K562 (cell line): ENCODE measurements at regions not wholly inside any gene's neighbourhood (a gene's known extent, or its start where the extent isn't known, plus 50 kb on each side); places are given as distances from the start of the nearest gene placed in this dataset.

Experiments
- ATAC-seq: fragments of 200-7000 bp; cut with Tn5 transposase; 3 replicates; pipeline ENCODE4 v1.9.1; 2020; ENCODE audit warnings: moderate library complexity
- BruUV-seq: library from RNA; stranded (reverse); fragments of 400-500 nt; replicated peaks from 2 replicates; lab custom pipeline; 2021; lab: Mats Ljungman, UMichigan
- CTCF ChIA-PET: fragments of 300-600 bp; formaldehyde crosslinking; extraction: SDS; loops from one replicate; lab custom pipeline; 2021; ENCODE audit warnings: low intra/inter-chr PET ratio; lab: Yijun Ruan, JAX
- POLR2A ChIA-PET: fragments of 300-600, 350-650 bp; sonication (Branson Sonifier 250); formaldehyde crosslinking; extraction: SDS; loops from one replicate; lab custom pipeline; 2021; ENCODE audit warnings: antibody characterized with exemption, inconsistent platforms; lab: Yijun Ruan, JAX
- DNase-seq, 4 experiments: peaks; one replicate each; pipeline versions ENCODE4 v3.0.0 to v3.0.0-alpha.2; 2011 to 2018; ENCODE audit warnings: low spot score in 3 of 4, mixed read lengths in 3 of 4; ENCODE audit errors: extremely low read depth in 1 of 4
- FAIRE-seq: peaks from 2 replicates; lab custom pipeline; 2011; peaks lifted over from hg19 to GRCh38; lab: Jason Lieb, UNC
- H2AFZ ChIP-seq: 2 replicates; pipeline ENCODE4 v1.6.0; 2011; ENCODE audit warnings: low read depth, low read length, control low read depth, inconsistent platforms
- H3K27ac ChIP-seq: fragments of 200-600 bp; 3 replicates; pipeline ENCODE4 v1.8.0; 2011; ENCODE audit warnings: low read depth, mild to moderate bottlenecking, control low read depth, inconsistent platforms, low read length, moderate library complexity, mixed read lengths; ENCODE audit errors: extremely low read depth
- H3K27me3 ChIP-seq, 2 experiments: fragments of 300-600 bp in 1 of 2; 2 replicates in 1 of 2; 3 replicates in 1 of 2; pipeline versions ENCODE4 v1.6.0 to v1.8.0; 2011; ENCODE audit warnings: inconsistent platforms in 2 of 2, low read length in 2 of 2, mild to moderate bottlenecking in 1 of 2, mixed read lengths in 1 of 2, moderate library complexity in 1 of 2; ENCODE audit not compliant: control insufficient read depth in 2 of 2, insufficient read depth in 2 of 2
- H3K36me3 ChIP-seq: fragments of 300-600 bp; 3 replicates; pipeline ENCODE4 v1.8.0; 2011; ENCODE audit warnings: mild to moderate bottlenecking, low read length, inconsistent platforms; ENCODE audit not compliant: control insufficient read depth, insufficient read depth
- H3K4me1 ChIP-seq, 2 experiments: fragments of 200-600 bp in 1 of 2; replicated peaks in 1 of 2; 2 replicates in 1 of 2; 3 replicates in 1 of 2; pipeline versions ENCODE4 v1.5.1 to v1.8.0; 2011; ENCODE audit warnings: inconsistent platforms in 2 of 2, low read length in 2 of 2, mild to moderate bottlenecking in 1 of 2, mixed read lengths in 1 of 2, moderate library complexity in 1 of 2; ENCODE audit not compliant: control insufficient read depth in 2 of 2, insufficient read depth in 2 of 2
- H3K4me2 ChIP-seq: 2 replicates; pipeline ENCODE4 v1.6.1; 2011; ENCODE audit warnings: low read length, control low read depth, inconsistent platforms, mixed read lengths; ENCODE audit not compliant: insufficient read depth
- H3K4me3 ChIP-seq: fragments of 200-600 bp; sonication (generic), shearing (Covaris generic); 2 replicates; pipeline ENCODE4 v1.5.1; 2016; ENCODE audit warnings: control low read depth, inconsistent platforms
- H3K79me2 ChIP-seq: fragments of 200-600 bp; 3 replicates; pipeline ENCODE4 v1.8.0; 2011; ENCODE audit warnings: low read length, inconsistent platforms; ENCODE audit not compliant: control insufficient read depth, insufficient read depth
- H3K9ac ChIP-seq, 2 experiments: 2 replicates each; pipeline versions ENCODE4 v1.6.0 to v1.6.1; 2011; ENCODE audit warnings: low read depth in 2 of 2, low read length in 2 of 2, control low read depth in 1 of 2, inconsistent platforms in 1 of 2, mild to moderate bottlenecking in 1 of 2, mixed read lengths in 1 of 2; ENCODE audit not compliant: insufficient read depth in 1 of 2
- H3K9me1 ChIP-seq: one replicate; pipeline ENCODE4 v1.6.0; 2011; ENCODE audit warnings: inconsistent platforms, mild to moderate bottlenecking, low read length, moderate library complexity; ENCODE audit not compliant: control insufficient read depth, insufficient read depth
- H3K9me3 ChIP-seq: replicated peaks from 2 replicates; pipeline ENCODE4 v1.5.1; 2011; ENCODE audit warnings: low read depth, low read length, inconsistent platforms; ENCODE audit not compliant: control insufficient read depth, insufficient read depth
- H4K20me1 ChIP-seq: replicated peaks from 2 replicates; pipeline ENCODE4 v1.6.1; 2011; ENCODE audit warnings: low read length, inconsistent platforms, mixed read lengths; ENCODE audit not compliant: control insufficient read depth, insufficient read depth
- BRD4 ChIP-seq: fragments of 200-600 bp; sonication (generic); IDR thresholded peaks from 2 replicates; pipeline ENCODE4 v1.6.1; 2017; ENCODE audit warnings: inconsistent platforms
- HDGF ChIP-seq: fragments of 450-650 bp; IDR thresholded peaks from 2 replicates; pipeline ENCODE4 v1.6.1; 2016
- POLR2B ChIP-seq: fragments of 450-650 bp; IDR thresholded peaks from 2 replicates; pipeline ENCODE4 v1.6.1; 2018; ENCODE audit warnings: low read depth; ENCODE audit not compliant: partially characterized antibody
- SRSF7 ChIP-seq: fragments of 200-400 bp; formaldehyde crosslinking; optimal IDR thresholded peaks from 2 replicates; pipeline ENCODE3; 2017; ENCODE audit warnings: mild to moderate bottlenecking, low read depth, low read length
- YY1 ChIP-seq, 3 experiments: IDR thresholded peaks; 2 replicates each; pipeline ENCODE4 v1.6.1; 2011; ENCODE audit warnings: low read length in 2 of 3, mild to moderate bottlenecking in 2 of 3, moderate library complexity in 2 of 3, borderline replicate concordance in 1 of 3, control low read depth in 1 of 3, low read depth in 1 of 3; ENCODE audit not compliant: insufficient read depth in 3 of 3, insufficient replicate concordance in 2 of 3, control insufficient read depth in 1 of 3, insufficient read length in 1 of 3; ENCODE audit errors: extremely low read depth in 1 of 3
- ZNF133 ChIP-seq: fragments of 250-450 bp; sonication (Bioruptor Pico); IDR thresholded peaks from 2 replicates; pipeline ENCODE4 v1.4.0; 2020; ENCODE audit warnings: mild to moderate bottlenecking
- ZNF143 ChIP-seq: sonication (generic); formaldehyde crosslinking; IDR thresholded peaks from 2 replicates; pipeline ENCODE4 v1.9.0; 2022; ENCODE audit warnings: mild to moderate bottlenecking, missing genetic modification reagents
- ZNF780A ChIP-seq: fragments of 250-450 bp; sonication (Bioruptor Pico); IDR thresholded peaks from 2 replicates; pipeline ENCODE4 v1.5.0; 2021; ENCODE audit warnings: mild to moderate bottlenecking
- WGBS: fragments of 100-300 bp; shearing (Covaris generic); methylation state at CpG from one replicate; pipeline ENCODE4 v1.1.6; 2016; ENCODE audit warnings: low coverage, mixed read lengths; ENCODE audit not compliant: insufficient coverage; ENCODE audit errors: missing lambda C conversion rate; 5-methylcytosine and 5-hydroxymethylcytosine counted together
- in situ Hi-C: fragments of 300-500 bp; cut with MboI; formaldehyde crosslinking; loops from 4 replicates; pipeline ENCODE4 v1.15.0; 2018; ENCODE audit warnings: inconsistent platforms, mixed read lengths
- intact Hi-C: fragments of 100-400 bp; cut with micrococcal nuclease; formaldehyde crosslinking; loops from 2 replicates; pipeline ENCODE4 v1.14.2; 2022
- TF ChIP-seq, protein P1 (sequence below): fragments of 450-650 bp; IDR thresholded peaks from 2 replicates; pipeline ENCODE4 v1.7.1; 2018; ENCODE audit warnings: mild to moderate bottlenecking, low read depth; ENCODE audit not compliant: partially characterized antibody
- TF ChIP-seq, protein P2 (sequence below): sonication (generic); formaldehyde crosslinking; IDR thresholded peaks from 2 replicates; pipeline ENCODE4 v1.8.0; 2022; ENCODE audit warnings: missing genetic modification reagents, mild to moderate bottlenecking, moderate library complexity, borderline replicate concordance
- TF ChIP-seq, protein P3 (sequence below): sonication (generic); formaldehyde crosslinking; IDR thresholded peaks from 2 replicates; pipeline ENCODE4 v1.8.1; 2023; ENCODE audit warnings: mild to moderate bottlenecking, missing genetic modification reagents, moderate library complexity

DNA sequence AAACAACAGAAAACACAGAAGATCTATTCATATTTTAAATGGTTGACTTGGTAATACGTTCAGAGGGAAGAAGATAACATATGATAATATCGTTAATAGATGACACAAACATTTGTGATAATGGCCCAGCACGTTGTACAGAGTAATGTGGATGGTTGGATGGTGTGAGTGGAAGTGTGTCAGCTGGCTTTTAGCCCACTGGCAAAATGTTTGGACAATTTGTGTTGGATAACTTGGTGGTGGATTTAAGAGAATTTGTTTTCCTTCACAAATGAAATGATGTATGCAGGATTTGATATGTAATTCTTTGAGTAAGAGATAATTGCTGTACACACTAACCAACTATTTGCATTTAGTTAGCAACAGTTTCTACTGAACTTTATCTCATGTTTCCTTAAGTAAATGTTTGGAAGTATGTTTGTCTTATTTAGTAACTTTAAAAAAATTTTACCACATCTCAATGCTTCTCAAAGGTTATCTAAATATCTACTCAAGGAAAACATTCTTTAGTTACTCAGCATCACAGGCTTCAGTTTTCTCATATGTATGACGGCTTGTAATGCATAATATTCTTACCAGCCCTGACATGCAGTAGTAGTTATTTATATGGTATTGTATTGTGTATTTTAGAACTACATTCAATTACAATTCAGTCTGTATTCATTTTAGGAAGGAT lies 328.5 kb upstream of the GOLIM4 start:
- BruUV-seq = no TSS peak
- no peak overlapping the region for H2AFZ ChIP-seq
- ChIA-PET CTCF (interaction anchor here (0.6 kb wide), 1 partner anchor 10 kb away, joined by 3 read pairs; no protein-coding TSS in a partner anchor), POLR2A (no interaction called here)
- no peaks in the 10 kb centered on the region for H3K36me3 ChIP-seq
- no peak overlapping the region for H3K27ac ChIP-seq
- FAIRE-seq (no peak), DNase-seq (no peak), ATAC-seq (no peak)
- H3K79me2 ChIP-seq = no peaks in the 10 kb centered on the region
- no peaks in the 10 kb centered on the region for H4K20me1 ChIP-seq
- H3K27me3 ChIP-seq = no peaks in the 10 kb centered on the region
- intact Hi-C loops = no loop called here
- H3K9me3 ChIP-seq = no peaks in the 10 kb centered on the region
- no peak overlapping the region for H3K4me2 ChIP-seq
- no peak for TF ChIP-seq BRD4
- TF ChIP-seq YY1 (IDR thresholded peaks at IDR 0.05; ENCODE audit: borderline replicate concordance in 1 of 3, control insufficient read depth in 1 of 3, extremely low read depth in 1 of 3, insufficient read depth in 3 of 3, insufficient read length in 1 of 3, insufficient replicate concordance in 2 of 3, low read depth in 1 of 3, low read length in 2 of 3) = no peak
- no peak for TF ChIP-seq SRSF7
- TF ChIP-seq, protein P1, sequence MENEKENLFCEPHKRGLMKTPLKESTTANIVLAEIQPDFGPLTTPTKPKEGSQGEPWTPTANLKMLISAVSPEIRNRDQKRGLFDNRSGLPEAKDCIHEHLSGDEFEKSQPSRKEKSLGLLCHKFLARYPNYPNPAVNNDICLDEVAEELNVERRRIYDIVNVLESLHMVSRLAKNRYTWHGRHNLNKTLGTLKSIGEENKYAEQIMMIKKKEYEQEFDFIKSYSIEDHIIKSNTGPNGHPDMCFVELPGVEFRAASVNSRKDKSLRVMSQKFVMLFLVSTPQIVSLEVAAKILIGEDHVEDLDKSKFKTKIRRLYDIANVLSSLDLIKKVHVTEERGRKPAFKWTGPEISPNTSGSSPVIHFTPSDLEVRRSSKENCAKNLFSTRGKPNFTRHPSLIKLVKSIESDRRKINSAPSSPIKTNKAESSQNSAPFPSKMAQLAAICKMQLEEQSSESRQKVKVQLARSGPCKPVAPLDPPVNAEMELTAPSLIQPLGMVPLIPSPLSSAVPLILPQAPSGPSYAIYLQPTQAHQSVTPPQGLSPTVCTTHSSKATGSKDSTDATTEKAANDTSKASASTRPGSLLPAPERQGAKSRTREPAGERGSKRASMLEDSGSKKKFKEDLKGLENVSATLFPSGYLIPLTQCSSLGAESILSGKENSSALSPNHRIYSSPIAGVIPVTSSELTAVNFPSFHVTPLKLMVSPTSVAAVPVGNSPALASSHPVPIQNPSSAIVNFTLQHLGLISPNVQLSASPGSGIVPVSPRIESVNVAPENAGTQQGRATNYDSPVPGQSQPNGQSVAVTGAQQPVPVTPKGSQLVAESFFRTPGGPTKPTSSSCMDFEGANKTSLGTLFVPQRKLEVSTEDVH = no peak
- no peak for TF ChIP-seq ZNF780A (CRISPR knock-in tag)
- TF ChIP-seq, protein P2, sequence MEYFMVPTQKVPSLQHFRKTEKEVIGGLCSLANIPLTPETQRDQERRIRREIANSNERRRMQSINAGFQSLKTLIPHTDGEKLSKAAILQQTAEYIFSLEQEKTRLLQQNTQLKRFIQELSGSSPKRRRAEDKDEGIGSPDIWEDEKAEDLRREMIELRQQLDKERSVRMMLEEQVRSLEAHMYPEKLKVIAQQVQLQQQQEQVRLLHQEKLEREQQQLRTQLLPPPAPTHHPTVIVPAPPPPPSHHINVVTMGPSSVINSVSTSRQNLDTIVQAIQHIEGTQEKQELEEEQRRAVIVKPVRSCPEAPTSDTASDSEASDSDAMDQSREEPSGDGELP (CRISPR knock-in tag) = no peak
- no peak for TF ChIP-seq ZNF143
- TF ChIP-seq, protein P3, sequence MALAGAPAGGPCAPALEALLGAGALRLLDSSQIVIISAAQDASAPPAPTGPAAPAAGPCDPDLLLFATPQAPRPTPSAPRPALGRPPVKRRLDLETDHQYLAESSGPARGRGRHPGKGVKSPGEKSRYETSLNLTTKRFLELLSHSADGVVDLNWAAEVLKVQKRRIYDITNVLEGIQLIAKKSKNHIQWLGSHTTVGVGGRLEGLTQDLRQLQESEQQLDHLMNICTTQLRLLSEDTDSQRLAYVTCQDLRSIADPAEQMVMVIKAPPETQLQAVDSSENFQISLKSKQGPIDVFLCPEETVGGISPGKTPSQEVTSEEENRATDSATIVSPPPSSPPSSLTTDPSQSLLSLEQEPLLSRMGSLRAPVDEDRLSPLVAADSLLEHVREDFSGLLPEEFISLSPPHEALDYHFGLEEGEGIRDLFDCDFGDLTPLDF (CRISPR knock-in tag) = no peak
- TF ChIP-seq HDGF = no peak
- no peak for TF ChIP-seq POLR2B
- TF ChIP-seq ZNF133 (CRISPR knock-in tag) = no peak
- TF ChIP-seq, all 486 proteins: peak for 0
- Histone ChIP-seq H3K4me1 (no peaks in the 10 kb centered on the region), H3K9me1 (no peaks in the 10 kb centered on the region), H3K4me3 (no peak overlapping the region), H3K9ac (no peak overlapping the region)
- in situ Hi-C loops = no loop called here
- WGBS = 0% methylated on average over 4 of the region's 4 CpGs
